BLaER1 treated with 17β-estradiol and CSF1 and Interleukin-3, amounts not matched to agents 10 nM and 100 nM (cell line): ENCODE measurements at regions not wholly inside any gene's neighbourhood (a gene's known extent, or its start where the extent isn't known, plus 50 kb on each side); places are given as distances from the start of the nearest gene placed in this dataset.
"Not testable (repeated sequence)": the region's sequence is repeated elsewhere in the genome, so short reads cannot be mapped to it uniquely, and the experiment has no call there.

Experiments
- H3K27ac ChIP-seq, 11 experiments: shearing (Covaris generic); formaldehyde crosslinking; 2 replicates each; pipeline ENCODE4 v1.8.1; 2022
- H3K27me3 ChIP-seq, 11 experiments: shearing (Covaris generic); formaldehyde crosslinking; 2 replicates each; pipeline ENCODE4 v1.8.1; 2022
- H3K36me3 ChIP-seq, 11 experiments: shearing (Covaris generic); formaldehyde crosslinking; 2 replicates each; pipeline ENCODE4 v1.8.1; 2022
- H3K4me1 ChIP-seq, 10 experiments: shearing (Covaris generic); formaldehyde crosslinking; 2 replicates each; pipeline ENCODE4 v1.8.1; 2022
- H3K4me2 ChIP-seq, 11 experiments: shearing (Covaris generic); formaldehyde crosslinking; 2 replicates each; pipeline ENCODE4 v1.8.1; 2022
- H3K4me3 ChIP-seq, 10 experiments: shearing (Covaris generic); formaldehyde crosslinking; 2 replicates each; pipeline ENCODE4 v1.8.1; 2022
- H3K9ac ChIP-seq, 11 experiments: shearing (Covaris generic); formaldehyde crosslinking; 2 replicates each; pipeline ENCODE4 v1.8.1; 2022
- H3K9me3 ChIP-seq, 11 experiments: shearing (Covaris generic); formaldehyde crosslinking; replicated peaks in 1 of 11; 2 replicates each; pipeline ENCODE4 v1.8.1; 2022
- H4K20me1 ChIP-seq, 11 experiments: shearing (Covaris generic); formaldehyde crosslinking; 2 replicates each; pipeline ENCODE4 v1.8.1; 2022
- Cebpa-rat ChIP-seq, 11 experiments: shearing (Covaris generic); IDR thresholded peaks; 2 replicates each; pipeline ENCODE4 v1.8.1; 2022

DNA sequence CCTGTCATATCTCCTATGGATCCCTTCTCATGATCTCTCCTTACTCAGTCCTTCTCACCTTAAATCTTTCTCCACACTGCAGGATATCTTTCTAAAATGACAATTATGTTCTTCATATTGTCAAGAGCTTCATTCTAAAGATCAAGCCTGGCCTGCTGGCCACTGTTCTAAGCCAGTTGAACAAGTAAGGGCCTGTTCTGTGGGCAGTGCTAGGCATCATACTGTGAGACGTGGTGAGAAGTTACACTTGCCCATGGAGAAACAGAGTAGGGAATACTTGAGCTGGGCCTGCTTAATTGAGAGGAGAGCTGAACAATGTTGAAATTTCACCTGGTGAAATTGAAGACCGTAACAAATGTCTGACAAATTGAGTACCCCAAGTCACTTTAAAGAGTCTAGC, 184.1 kb upstream of the RASGRP1 start:
- no peak overlapping the region for H3K4me3 ChIP-seq
- no peaks in the 10 kb centered on the region for H4K20me1 ChIP-seq
- H3K27me3 ChIP-seq = no peaks in the 10 kb centered on the region
- no peaks in the 10 kb centered on the region for H3K9me3 ChIP-seq
- no peaks in the 10 kb centered on the region; a peak in 1 of 20 replicates for H3K4me1 ChIP-seq
- TF ChIP-seq Cebpa-rat (IDR thresholded peaks at IDR 0.05) = no peak
- H3K4me2 ChIP-seq = no peak overlapping the region
- H3K36me3 ChIP-seq = no peaks in the 10 kb centered on the region
- no peak overlapping the region for H3K27ac ChIP-seq
- H3K9ac ChIP-seq = no peak overlapping the region

DNA sequence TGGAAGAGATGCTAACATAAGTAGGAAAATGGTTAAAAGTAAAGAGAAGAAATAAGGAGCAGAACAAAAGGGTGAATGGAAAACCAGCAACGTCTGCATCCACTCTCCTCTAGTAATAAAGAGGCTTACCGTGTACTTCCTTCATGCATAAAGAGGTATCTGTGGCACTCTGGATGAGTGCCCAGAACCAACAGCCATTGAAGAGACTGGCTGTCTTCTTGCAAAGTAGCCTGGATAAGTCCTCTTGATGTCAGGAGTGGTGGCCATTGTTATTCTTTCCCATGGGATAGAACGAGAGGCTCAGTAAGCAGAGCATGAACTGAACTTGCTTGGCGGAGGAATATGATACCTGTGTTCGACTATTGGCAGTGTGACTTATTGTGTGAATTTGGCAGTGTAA, 186.2 kb upstream of the RASGRP1 start:
- Histone ChIP-seq H3K9me3 (no peaks in the 10 kb centered on the region), H3K27me3 (no peaks in the 10 kb centered on the region), H3K4me3 (no peak overlapping the region), H4K20me1 (no peaks in the 10 kb centered on the region), H3K36me3 (no peaks in the 10 kb centered on the region), H3K4me2 (no peak overlapping the region), H3K27ac (no peak overlapping the region), H3K9ac (no peak overlapping the region), H3K4me1 (peaks cover 0 to 10% (median 6%) of the 10 kb centered on the region in 10 experiments; a peak in 13 of 20 replicates)
- no peak for TF ChIP-seq Cebpa-rat (IDR thresholded peaks at IDR 0.05)

DNA sequence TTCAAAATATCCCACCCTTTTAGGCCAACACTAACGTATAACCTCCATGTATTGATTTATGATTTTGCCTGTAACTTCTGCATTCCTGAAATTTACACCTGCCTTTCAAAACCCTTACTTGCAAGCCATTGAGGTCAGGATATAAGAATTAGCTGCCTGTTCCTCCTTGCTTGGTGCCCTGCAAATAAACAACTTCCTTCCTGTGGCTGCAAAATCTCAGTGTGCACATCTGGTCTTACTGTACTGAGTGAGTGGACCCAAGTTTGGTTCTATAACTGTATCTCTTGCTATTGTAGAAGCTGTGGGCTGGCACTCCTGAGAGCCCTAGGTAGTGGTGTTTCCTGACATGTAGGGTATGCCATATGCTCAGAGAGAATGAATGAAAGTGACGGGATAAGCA, 191.1 kb upstream of the RASGRP1 start:
- Histone ChIP-seq H4K20me1 (no peaks in the 10 kb centered on the region), H3K27me3 (no peaks in the 10 kb centered on the region), H3K27ac (no peak overlapping the region), H3K4me1 (peaks cover 0 to 12% (median 7%) of the 10 kb centered on the region in 10 experiments; a peak in 13 of 20 replicates), H3K4me2 (peak overlapping the region in 8 of 11 experiments; percentile 0 to 45 (median 28); a peak in 11 of 22 replicates), H3K4me3 (no peak overlapping the region), H3K9me3 (no peaks in the 10 kb centered on the region), H3K9ac (no peak overlapping the region), H3K36me3 (no peaks in the 10 kb centered on the region)
- no peak for TF ChIP-seq Cebpa-rat (IDR thresholded peaks at IDR 0.05)

DNA sequence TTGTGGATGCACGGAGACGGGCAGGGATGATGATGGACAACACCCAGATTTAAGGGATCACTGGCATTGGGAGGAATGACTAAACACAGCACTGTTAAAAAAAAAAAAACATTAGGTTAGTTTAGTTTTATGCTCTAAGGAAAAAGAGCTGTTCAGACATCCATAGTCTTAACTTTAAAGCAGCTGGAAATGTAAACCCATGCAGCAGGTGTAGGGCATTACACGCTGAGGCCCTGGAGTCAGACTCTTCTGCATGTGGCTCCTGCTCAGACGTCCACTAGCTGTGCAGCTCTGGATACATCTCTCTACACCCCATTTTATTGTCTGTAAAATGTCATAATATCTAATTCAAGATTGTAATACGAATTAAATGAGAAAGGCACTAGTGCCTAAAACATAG, 191.8 kb upstream of the RASGRP1 start:
- no peaks in the 10 kb centered on the region for H3K27me3 ChIP-seq
- H3K9me3 ChIP-seq = no peaks in the 10 kb centered on the region
- no peak overlapping the region for H3K4me3 ChIP-seq
- H3K4me1 ChIP-seq = peaks cover 0 to 12% (median 7%) of the 10 kb centered on the region in 10 experiments; a peak in 13 of 20 replicates
- H3K36me3 ChIP-seq = no peaks in the 10 kb centered on the region
- H3K9ac ChIP-seq = no peak overlapping the region
- no peak for TF ChIP-seq Cebpa-rat (IDR thresholded peaks at IDR 0.05)
- H3K27ac ChIP-seq = no peak overlapping the region
- no peaks in the 10 kb centered on the region for H4K20me1 ChIP-seq
- H3K4me2 ChIP-seq = no peak overlapping the region

DNA sequence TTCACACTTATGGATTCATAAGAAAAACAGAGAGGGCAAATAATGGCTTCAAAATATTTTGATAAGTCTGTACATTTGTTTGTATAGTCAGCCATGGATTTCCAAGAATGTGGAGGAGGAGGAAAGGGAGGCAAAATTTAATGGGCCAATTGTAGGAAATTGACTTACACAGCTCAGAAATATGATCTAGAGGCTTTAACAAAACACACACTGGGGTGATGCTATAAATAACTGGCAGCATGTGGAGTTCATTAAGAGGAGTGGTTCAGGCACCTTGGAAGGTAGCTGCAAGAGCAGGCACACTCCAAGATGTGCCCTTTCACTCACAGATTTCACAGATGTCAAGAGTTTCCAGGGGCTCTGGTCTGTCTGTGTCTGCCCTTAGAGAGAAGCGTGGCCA, 193.4 kb upstream of the RASGRP1 start:
- TF ChIP-seq Cebpa-rat (IDR thresholded peaks at IDR 0.05) = no peak
- no peak overlapping the region for H3K27ac ChIP-seq
- no peak overlapping the region for H3K9ac ChIP-seq
- no peak overlapping the region for H3K4me2 ChIP-seq
- H3K4me3 ChIP-seq = no peak overlapping the region
- no peaks in the 10 kb centered on the region for H3K9me3 ChIP-seq
- no peaks in the 10 kb centered on the region for H4K20me1 ChIP-seq
- peaks cover 0 to 12% (median 7%) of the 10 kb centered on the region in 10 experiments; a peak in 13 of 20 replicates for H3K4me1 ChIP-seq
- H3K36me3 ChIP-seq = no peaks in the 10 kb centered on the region
- no peaks in the 10 kb centered on the region for H3K27me3 ChIP-seq

DNA sequence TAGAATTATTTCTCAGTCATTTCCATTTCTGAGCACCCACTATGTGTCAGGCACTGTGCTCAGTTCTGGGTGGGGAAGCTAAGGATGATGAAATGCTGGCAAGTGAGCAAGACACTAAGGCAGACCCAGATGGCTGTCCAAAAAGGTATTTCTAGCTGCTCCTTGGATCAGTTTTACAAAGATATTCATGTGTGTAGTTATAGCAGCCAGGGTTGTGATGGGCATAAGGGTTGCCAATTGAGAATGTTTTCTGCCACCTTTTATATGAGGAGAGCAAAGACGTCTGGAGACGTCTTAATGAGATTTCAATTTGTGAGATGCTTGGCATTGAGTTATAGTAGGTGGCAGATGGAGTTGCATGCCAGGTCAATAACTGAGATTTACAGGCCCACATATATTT, 197.1 kb upstream of the RASGRP1 start:
- Histone ChIP-seq H3K36me3 (no peaks in the 10 kb centered on the region), H3K9ac (no peak overlapping the region), H3K27me3 (no peaks in the 10 kb centered on the region), H3K4me2 (no peak overlapping the region), H3K9me3 (no peaks in the 10 kb centered on the region), H3K4me1 (no peaks in the 10 kb centered on the region), H3K27ac (no peak overlapping the region), H4K20me1 (no peaks in the 10 kb centered on the region), H3K4me3 (no peak overlapping the region)
- no peak for TF ChIP-seq Cebpa-rat (IDR thresholded peaks at IDR 0.05)

DNA sequence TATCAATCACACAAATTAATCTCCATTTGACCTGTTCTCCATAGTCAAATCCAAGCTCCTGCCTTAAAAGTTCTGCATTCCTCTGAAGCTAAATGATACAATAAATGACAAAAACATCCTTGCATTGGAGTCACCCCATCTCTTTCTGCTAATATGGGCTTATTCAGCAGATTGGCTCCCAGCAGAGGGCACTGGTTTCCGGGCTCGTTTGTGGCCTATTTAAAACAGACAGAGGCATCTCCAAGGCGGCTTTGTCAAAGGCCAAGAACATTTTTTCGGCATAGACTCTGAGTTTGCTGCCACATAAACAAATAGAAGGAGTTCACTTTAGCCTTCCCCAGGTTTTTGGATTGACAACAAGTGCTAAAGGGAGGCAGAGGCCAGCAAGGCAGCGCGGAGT, 204.4 kb upstream of the RASGRP1 start:
- no peaks in the 10 kb centered on the region for H3K36me3 ChIP-seq
- H3K9me3 ChIP-seq = no peaks in the 10 kb centered on the region
- H3K4me1 ChIP-seq = no peaks in the 10 kb centered on the region
- no peak for TF ChIP-seq Cebpa-rat (IDR thresholded peaks at IDR 0.05)
- H3K27ac ChIP-seq = no peak overlapping the region
- H3K4me3 ChIP-seq = no peak overlapping the region
- no peaks in the 10 kb centered on the region for H3K27me3 ChIP-seq
- no peaks in the 10 kb centered on the region for H4K20me1 ChIP-seq
- H3K4me2 ChIP-seq = no peak overlapping the region
- no peak overlapping the region for H3K9ac ChIP-seq

DNA sequence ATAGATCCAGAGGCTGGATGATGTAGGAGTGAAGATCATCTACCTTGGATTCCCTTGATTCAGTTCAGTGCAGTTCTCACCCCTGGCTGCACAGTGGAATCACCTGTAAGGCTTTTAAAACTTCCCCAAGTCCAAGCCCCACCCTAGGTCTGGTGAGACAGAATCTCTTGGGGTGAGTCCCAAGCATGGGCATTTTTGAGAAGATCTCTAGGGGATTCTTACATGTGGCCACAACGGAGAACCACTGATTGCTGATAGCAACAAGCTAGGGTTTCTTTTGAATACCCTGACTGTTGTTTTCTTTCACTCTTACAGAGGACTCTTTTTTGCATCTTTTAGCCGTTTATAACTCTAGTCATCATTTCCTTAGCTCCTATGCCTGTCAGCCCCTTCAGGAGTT, 204.9 kb upstream of the RASGRP1 start:
- H3K4me1 ChIP-seq = no peaks in the 10 kb centered on the region
- no peak for TF ChIP-seq Cebpa-rat (IDR thresholded peaks at IDR 0.05)
- no peak overlapping the region for H3K4me3 ChIP-seq
- no peak overlapping the region for H3K4me2 ChIP-seq
- H3K27me3 ChIP-seq = no peaks in the 10 kb centered on the region
- H4K20me1 ChIP-seq = no peaks in the 10 kb centered on the region
- H3K9me3 ChIP-seq = no peaks in the 10 kb centered on the region
- H3K9ac ChIP-seq = no peak overlapping the region
- no peak overlapping the region for H3K27ac ChIP-seq
- H3K36me3 ChIP-seq = no peaks in the 10 kb centered on the region

DNA sequence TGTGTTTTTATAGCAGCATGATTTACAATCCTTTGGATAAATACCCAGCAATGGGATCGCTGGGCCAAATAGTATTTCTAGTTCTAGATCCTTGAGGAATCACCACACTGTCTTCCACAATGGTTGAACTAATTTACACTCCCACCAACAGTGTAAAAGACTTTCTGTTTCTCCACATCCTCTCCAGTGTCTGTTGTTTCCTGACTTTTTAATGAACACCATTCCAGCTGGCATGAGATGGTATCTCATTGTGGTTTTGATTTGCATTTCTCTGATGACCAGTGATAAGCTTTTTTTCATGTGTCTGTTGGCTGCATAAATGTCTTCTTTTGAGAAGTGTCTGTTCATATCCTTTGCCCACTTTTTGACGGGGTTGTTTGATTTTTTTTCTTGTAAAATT, 209.5 kb upstream of the RASGRP1 start:
- not testable (repeated sequence) for H3K4me3 ChIP-seq, H3K36me3 ChIP-seq, H4K20me1 ChIP-seq, H3K4me1 ChIP-seq, H3K27me3 ChIP-seq, H3K9ac ChIP-seq, H3K4me2 ChIP-seq, H3K9me3 ChIP-seq, H3K27ac ChIP-seq

DNA sequence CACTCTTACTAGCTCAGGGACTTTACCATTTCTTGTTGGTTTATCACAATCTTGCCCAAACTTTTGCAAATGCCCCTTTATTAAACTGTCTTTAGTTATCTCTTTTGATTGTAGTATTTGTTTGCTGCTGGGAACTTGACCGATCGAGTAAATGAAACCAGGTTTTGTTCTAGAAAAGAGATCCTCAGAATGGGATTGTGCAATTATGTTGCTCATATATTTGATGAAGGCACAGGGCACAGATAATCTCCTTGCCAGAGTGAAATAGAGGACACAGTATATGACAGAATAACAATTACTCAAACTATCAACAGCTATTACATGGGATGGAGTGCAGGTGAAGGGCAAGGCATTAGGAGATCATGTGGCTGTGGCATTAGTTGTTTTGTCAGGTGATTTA, 216.6 kb upstream of the RASGRP1 start:
- H3K9ac ChIP-seq = no peak overlapping the region
- no peak overlapping the region for H3K4me2 ChIP-seq
- no peaks in the 10 kb centered on the region for H4K20me1 ChIP-seq
- no peaks in the 10 kb centered on the region for H3K27me3 ChIP-seq
- H3K9me3 ChIP-seq = no peaks in the 10 kb centered on the region; a peak in 1 of 22 replicates
- H3K27ac ChIP-seq = no peak overlapping the region
- no peaks in the 10 kb centered on the region for H3K4me1 ChIP-seq
- TF ChIP-seq Cebpa-rat (IDR thresholded peaks at IDR 0.05) = 0 out of 22 replicates have a peak, but pooled peaks of 1 of the 11 experiments have one; percentile 8
- H3K36me3 ChIP-seq = no peaks in the 10 kb centered on the region
- no peak overlapping the region for H3K4me3 ChIP-seq

DNA sequence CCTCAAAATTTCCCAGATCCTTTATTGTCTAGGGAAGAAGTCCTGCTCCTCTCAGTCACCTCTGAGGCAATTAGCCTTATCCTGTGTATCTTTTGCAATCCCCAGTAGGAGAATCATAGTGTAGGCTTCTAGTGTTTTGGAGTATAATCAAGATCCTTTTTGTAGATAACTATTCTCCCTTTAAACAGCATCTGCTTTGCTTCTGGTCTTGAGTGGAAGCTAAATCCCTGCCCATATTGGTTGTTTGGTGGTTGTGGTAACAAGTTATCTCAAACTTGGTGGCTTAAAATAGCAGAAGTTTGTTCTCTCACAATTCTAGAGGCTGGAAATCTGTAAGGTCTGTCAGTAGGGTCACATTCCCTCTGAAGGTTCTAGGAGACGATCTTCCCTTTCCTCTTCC, 217.5 kb upstream of the RASGRP1 start:
- H3K27ac ChIP-seq = no peak overlapping the region
- H3K4me1 ChIP-seq = no peaks in the 10 kb centered on the region
- H3K9me3 ChIP-seq = no peaks in the 10 kb centered on the region; a peak in 1 of 22 replicates
- no peaks in the 10 kb centered on the region for H4K20me1 ChIP-seq
- H3K9ac ChIP-seq = no peak overlapping the region
- no peak for TF ChIP-seq Cebpa-rat (IDR thresholded peaks at IDR 0.05)
- no peak overlapping the region for H3K4me3 ChIP-seq
- H3K36me3 ChIP-seq = no peaks in the 10 kb centered on the region
- no peaks in the 10 kb centered on the region for H3K27me3 ChIP-seq
- no peak overlapping the region for H3K4me2 ChIP-seq
